ENCODE measurements at regions not wholly inside any gene's neighbourhood (a gene's known extent, or its start where the extent isn't known, plus 50 kb on each side); places are given as distances from the start of the nearest gene placed in this dataset.
"Not testable (repeated sequence)": the region's sequence is repeated elsewhere in the genome, so short reads cannot be mapped to it uniquely, and the experiment has no call there.

DNA sequence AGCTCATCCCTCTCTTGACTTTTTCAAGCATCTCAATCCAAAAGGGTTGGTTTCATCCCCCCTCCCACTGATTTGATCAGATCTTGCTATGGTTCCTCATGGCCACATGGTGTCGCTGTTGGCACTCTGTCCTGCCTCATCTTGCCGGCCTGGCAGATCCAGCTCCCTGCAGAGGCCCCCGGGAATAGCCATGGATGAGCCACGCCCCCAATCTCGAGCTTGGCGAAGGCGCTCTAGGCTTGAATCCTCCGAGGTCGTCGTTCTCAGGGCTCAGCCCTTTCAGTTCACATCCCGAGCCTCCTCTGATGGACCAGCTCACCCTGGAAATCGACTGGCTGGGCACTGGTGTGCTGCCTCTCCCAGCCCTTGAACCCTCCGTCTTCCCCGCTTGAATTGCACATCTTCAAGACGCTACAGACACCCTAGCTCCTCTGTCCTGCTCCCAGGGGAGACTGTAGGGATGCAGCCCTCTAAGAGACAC, 628.7 kb downstream of the TYW1 start:
- no peak overlapping the region for H3K27ac ChIP-seq (ENCODE audit: low read depth, low read length)
- no peaks in the 10 kb centered on the region for H3K36me3 ChIP-seq (ENCODE audit: control insufficient read depth in 1 of 2, insufficient read depth in 2 of 2, low read length in 2 of 2)
- H3K9me3 ChIP-seq (ENCODE audit: control insufficient read depth in 1 of 2, low read length in 2 of 2) = no peaks in the 10 kb centered on the region
- H3K4me3 ChIP-seq (ENCODE audit: low read depth in 1 of 2, low read length in 2 of 2) = no peak overlapping the region
- no peaks in the 10 kb centered on the region for H3K27me3 ChIP-seq (ENCODE audit: control insufficient read depth in 1 of 2, insufficient read depth in 2 of 2, low read length in 2 of 2)
- no peaks in the 10 kb centered on the region for H3K4me1 ChIP-seq (ENCODE audit: control insufficient read depth in 1 of 2, insufficient read depth in 2 of 2, low read length in 2 of 2)
- no peak overlapping the region for H3K9ac ChIP-seq (ENCODE audit: low read depth in 1 of 2, low read length in 2 of 2)

DNA sequence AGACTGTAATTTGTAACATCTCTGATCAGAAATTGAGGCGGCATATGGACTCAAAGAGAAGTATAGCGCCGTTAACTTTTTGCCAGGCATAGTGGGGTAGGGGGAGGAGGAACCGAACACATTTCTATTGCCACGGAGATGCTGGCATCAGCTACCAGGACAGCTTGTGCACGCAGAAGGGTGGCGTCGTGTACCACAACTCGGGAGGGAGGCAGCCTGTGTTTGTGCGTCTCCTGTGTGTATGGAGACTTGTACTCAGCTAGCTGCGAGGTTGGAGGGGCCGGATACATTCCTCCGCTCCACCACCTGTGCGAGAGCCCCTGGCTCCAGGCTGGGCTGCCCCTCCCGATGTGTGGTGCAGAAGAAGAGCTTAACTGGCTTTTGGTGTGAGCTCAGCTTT, 634.8 kb downstream of the TYW1 start:
- no peak overlapping the region for H3K27ac ChIP-seq (ENCODE audit: low read depth, low read length)
- no peaks in the 10 kb centered on the region for H3K9me3 ChIP-seq (ENCODE audit: control insufficient read depth in 1 of 2, low read length in 2 of 2)
- no peaks in the 10 kb centered on the region for H3K4me1 ChIP-seq (ENCODE audit: control insufficient read depth in 1 of 2, insufficient read depth in 2 of 2, low read length in 2 of 2)
- no peaks in the 10 kb centered on the region for H3K27me3 ChIP-seq (ENCODE audit: control insufficient read depth in 1 of 2, insufficient read depth in 2 of 2, low read length in 2 of 2)
- no peak overlapping the region for H3K4me3 ChIP-seq (ENCODE audit: low read depth in 1 of 2, low read length in 2 of 2)
- no peak overlapping the region for H3K9ac ChIP-seq (ENCODE audit: low read depth in 1 of 2, low read length in 2 of 2)
- H3K36me3 ChIP-seq (ENCODE audit: control insufficient read depth in 1 of 2, insufficient read depth in 2 of 2, low read length in 2 of 2) = no peaks in the 10 kb centered on the region

DNA sequence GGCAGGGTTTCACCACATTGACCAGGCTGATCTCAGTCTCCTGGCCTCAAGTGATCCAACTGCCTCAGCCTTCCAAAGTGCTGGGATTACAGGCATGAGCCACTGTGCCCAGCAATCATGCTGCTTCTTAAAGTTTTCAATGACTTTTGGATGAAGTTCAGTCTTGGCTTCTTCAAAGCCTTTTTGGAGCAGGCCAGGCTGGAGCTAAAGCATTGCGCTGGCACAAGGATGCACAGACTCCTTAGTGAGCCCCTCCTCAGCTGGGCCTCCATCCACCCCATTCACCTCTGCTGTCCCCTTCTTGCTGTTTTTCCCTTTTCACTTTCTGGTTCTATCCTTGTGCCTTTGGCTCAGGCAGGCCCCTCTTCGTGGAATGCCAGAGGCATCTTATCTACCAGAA, 638.6 kb downstream of the TYW1 start:
- H3K27ac ChIP-seq (ENCODE audit: low read depth, low read length) = no peak overlapping the region
- H3K9me3 ChIP-seq (ENCODE audit: control insufficient read depth in 1 of 2, low read length in 2 of 2) = no peaks in the 10 kb centered on the region
- H3K27me3 ChIP-seq (ENCODE audit: control insufficient read depth in 1 of 2, insufficient read depth in 2 of 2, low read length in 2 of 2) = no peaks in the 10 kb centered on the region
- no peaks in the 10 kb centered on the region for H3K4me1 ChIP-seq (ENCODE audit: control insufficient read depth in 1 of 2, insufficient read depth in 2 of 2, low read length in 2 of 2)
- H3K9ac ChIP-seq (ENCODE audit: low read depth in 1 of 2, low read length in 2 of 2) = no peak overlapping the region
- H3K36me3 ChIP-seq (ENCODE audit: control insufficient read depth in 1 of 2, insufficient read depth in 2 of 2, low read length in 2 of 2) = no peaks in the 10 kb centered on the region
- no peak overlapping the region for H3K4me3 ChIP-seq (ENCODE audit: low read depth in 1 of 2, low read length in 2 of 2)

DNA sequence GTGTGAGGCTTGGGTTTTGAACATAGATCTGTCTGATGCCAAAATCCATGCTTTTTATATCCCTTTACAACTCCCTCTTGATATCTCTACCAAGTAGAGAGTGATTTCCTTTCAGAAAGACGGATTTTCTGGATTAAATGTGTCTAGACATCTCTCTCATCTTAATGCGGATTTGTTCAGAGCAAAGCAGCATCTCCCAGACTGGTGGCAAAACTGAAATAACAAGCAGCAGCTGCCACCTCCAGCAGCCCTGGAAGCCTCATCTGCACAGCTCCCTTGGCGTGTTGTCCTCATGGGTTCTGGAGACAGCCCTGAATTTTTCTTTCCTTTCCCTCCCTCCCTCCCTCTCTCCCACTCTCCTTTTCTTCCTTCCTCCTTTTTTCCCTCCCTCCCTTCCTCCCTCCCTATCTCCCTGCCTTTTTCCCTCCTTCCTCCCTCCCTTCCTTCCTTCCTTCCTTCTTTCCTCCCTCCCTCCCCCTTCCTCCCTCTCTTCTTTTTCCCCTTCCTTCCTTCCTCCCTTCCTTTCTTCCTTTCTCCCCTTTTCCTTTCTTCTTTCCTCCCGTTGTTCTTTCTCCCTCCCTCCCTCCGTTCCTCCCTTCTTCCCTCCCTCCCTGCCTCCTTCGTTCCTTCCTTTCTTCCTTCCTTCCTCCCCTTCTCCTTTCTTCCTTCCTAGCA, 639.9 kb downstream of the TYW1 start:
- no peak overlapping the region for H3K27ac ChIP-seq (ENCODE audit: low read depth, low read length)
- no peaks in the 10 kb centered on the region for H3K27me3 ChIP-seq (ENCODE audit: control insufficient read depth in 1 of 2, insufficient read depth in 2 of 2, low read length in 2 of 2)
- no peaks in the 10 kb centered on the region for H3K9me3 ChIP-seq (ENCODE audit: control insufficient read depth in 1 of 2, low read length in 2 of 2)
- H3K4me3 ChIP-seq (ENCODE audit: low read depth in 1 of 2, low read length in 2 of 2) = no peak overlapping the region
- H3K9ac ChIP-seq (ENCODE audit: low read depth in 1 of 2, low read length in 2 of 2) = no peak overlapping the region
- H3K36me3 ChIP-seq (ENCODE audit: control insufficient read depth in 1 of 2, insufficient read depth in 2 of 2, low read length in 2 of 2) = no peaks in the 10 kb centered on the region
- H3K4me1 ChIP-seq (ENCODE audit: control insufficient read depth in 1 of 2, insufficient read depth in 2 of 2, low read length in 2 of 2) = no peaks in the 10 kb centered on the region

DNA sequence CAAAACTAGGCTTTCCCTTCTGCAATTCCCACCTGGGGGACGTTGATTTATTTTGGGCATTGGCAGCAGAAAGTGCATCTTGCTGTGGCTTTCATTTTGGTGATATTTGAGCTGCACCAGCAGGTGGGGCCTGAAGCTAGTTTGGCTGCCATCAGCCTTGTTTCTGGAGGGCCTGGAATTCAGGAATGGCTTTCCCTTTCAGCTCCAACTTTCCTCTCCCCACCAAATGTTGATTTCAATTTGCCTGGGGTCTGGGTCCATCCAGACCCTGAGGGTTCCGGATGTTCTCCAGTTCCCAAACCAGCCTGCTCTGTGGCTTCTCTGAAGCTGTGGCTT, 640.4 kb downstream of the TYW1 start:
- H3K9me3 ChIP-seq (ENCODE audit: control insufficient read depth in 1 of 2, low read length in 2 of 2) = no peaks in the 10 kb centered on the region
- no peaks in the 10 kb centered on the region for H3K27me3 ChIP-seq (ENCODE audit: control insufficient read depth in 1 of 2, insufficient read depth in 2 of 2, low read length in 2 of 2)
- no peak overlapping the region for H3K27ac ChIP-seq (ENCODE audit: low read depth, low read length)
- H3K4me3 ChIP-seq (ENCODE audit: low read depth in 1 of 2, low read length in 2 of 2) = no peak overlapping the region
- H3K9ac ChIP-seq (ENCODE audit: low read depth in 1 of 2, low read length in 2 of 2) = no peak overlapping the region
- no peaks in the 10 kb centered on the region for H3K4me1 ChIP-seq (ENCODE audit: control insufficient read depth in 1 of 2, insufficient read depth in 2 of 2, low read length in 2 of 2)
- H3K36me3 ChIP-seq (ENCODE audit: control insufficient read depth in 1 of 2, insufficient read depth in 2 of 2, low read length in 2 of 2) = no peaks in the 10 kb centered on the region

DNA sequence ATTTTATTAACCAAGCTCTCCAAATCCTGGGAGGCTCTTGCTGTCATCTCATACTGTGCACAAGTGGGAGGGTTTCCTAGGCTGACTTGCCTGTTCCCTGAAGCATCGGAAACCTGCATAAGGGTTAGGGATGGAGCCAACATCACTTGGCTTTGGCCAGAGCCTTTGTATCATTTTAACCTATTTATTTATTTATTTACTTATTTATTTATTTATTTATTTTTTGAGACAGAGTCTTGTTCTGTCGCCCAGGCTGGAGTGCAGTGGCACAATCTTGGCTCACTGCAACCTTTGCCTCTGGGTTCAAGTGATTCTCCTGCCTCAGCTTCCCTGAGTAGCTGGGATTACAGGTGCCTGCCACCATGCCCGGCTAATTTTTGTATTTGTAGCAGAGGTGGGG, 645.9 kb downstream of the TYW1 start:
- H3K27me3 ChIP-seq (ENCODE audit: control insufficient read depth in 1 of 2, insufficient read depth in 2 of 2, low read length in 2 of 2); H3K9ac ChIP-seq (ENCODE audit: low read depth in 1 of 2, low read length in 2 of 2); H3K9me3 ChIP-seq (ENCODE audit: control insufficient read depth in 1 of 2, low read length in 2 of 2); H3K36me3 ChIP-seq (ENCODE audit: control insufficient read depth in 1 of 2, insufficient read depth in 2 of 2, low read length in 2 of 2); H3K4me1 ChIP-seq (ENCODE audit: control insufficient read depth in 1 of 2, insufficient read depth in 2 of 2, low read length in 2 of 2); H3K27ac ChIP-seq (ENCODE audit: low read depth, low read length); H3K4me3 ChIP-seq (ENCODE audit: low read depth in 1 of 2, low read length in 2 of 2): not testable (repeated sequence)

DNA sequence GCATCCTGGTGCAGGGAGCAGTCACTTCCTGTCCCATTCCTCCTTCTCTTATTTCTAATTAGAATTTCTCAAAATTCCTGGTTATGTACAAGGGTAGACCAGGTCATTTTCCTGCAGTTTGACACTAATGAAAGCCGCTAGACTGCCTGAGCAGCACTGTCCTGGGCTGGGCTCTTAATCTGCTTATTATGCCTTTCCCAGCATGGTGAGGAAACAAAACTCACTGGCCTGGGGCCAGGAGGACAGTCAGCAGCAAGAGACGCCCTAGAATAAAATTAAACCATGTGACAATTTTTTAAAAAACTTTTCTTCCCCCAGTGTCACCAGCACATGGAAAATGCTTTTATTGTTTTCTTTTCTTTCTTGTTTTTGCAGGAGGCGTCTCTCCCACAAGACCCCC, 647.5 kb downstream of the TYW1 start:
- H3K4me3 ChIP-seq (ENCODE audit: low read depth in 1 of 2, low read length in 2 of 2) = no peak overlapping the region
- H3K4me1 ChIP-seq (ENCODE audit: control insufficient read depth in 1 of 2, insufficient read depth in 2 of 2, low read length in 2 of 2) = no peaks in the 10 kb centered on the region
- no peaks in the 10 kb centered on the region for H3K9me3 ChIP-seq (ENCODE audit: control insufficient read depth in 1 of 2, low read length in 2 of 2)
- no peak overlapping the region for H3K9ac ChIP-seq (ENCODE audit: low read depth in 1 of 2, low read length in 2 of 2)
- no peaks in the 10 kb centered on the region for H3K27me3 ChIP-seq (ENCODE audit: control insufficient read depth in 1 of 2, insufficient read depth in 2 of 2, low read length in 2 of 2)
- H3K27ac ChIP-seq (ENCODE audit: low read depth, low read length) = no peak overlapping the region
- H3K36me3 ChIP-seq (ENCODE audit: control insufficient read depth in 1 of 2, insufficient read depth in 2 of 2, low read length in 2 of 2) = no peaks in the 10 kb centered on the region

DNA sequence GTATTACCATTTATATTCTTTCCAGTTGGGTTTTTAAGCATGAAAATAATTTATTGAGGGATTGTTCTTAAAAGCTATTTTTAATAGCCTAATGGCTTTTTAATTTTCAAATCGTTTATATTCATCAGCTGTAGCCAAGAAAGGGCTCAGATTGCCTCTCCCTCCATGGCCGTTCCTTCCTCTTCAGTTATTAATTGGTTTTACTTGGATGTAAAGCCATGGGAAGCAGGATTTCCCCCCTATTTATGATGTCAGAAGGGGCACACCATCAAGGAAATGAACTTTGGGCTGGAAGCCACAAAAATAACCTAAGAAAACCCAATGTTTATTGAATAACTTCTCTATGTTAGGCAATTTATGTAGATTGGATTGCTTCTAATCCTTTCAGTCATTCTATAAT, 656.3 kb downstream of the TYW1 start:
- peaks cover 0 to 2% of the 10 kb centered on the region in 2 donors for H3K9me3 ChIP-seq (ENCODE audit: control insufficient read depth in 1 of 2, low read length in 2 of 2)
- no peaks in the 10 kb centered on the region for H3K27me3 ChIP-seq (ENCODE audit: control insufficient read depth in 1 of 2, insufficient read depth in 2 of 2, low read length in 2 of 2)
- no peak overlapping the region for H3K27ac ChIP-seq (ENCODE audit: low read depth, low read length)
- H3K36me3 ChIP-seq (ENCODE audit: control insufficient read depth in 1 of 2, insufficient read depth in 2 of 2, low read length in 2 of 2) = no peaks in the 10 kb centered on the region
- no peaks in the 10 kb centered on the region for H3K4me1 ChIP-seq (ENCODE audit: control insufficient read depth in 1 of 2, insufficient read depth in 2 of 2, low read length in 2 of 2)
- H3K4me3 ChIP-seq (ENCODE audit: low read depth in 1 of 2, low read length in 2 of 2) = no peak overlapping the region
- no peak overlapping the region for H3K9ac ChIP-seq (ENCODE audit: low read depth in 1 of 2, low read length in 2 of 2)

DNA sequence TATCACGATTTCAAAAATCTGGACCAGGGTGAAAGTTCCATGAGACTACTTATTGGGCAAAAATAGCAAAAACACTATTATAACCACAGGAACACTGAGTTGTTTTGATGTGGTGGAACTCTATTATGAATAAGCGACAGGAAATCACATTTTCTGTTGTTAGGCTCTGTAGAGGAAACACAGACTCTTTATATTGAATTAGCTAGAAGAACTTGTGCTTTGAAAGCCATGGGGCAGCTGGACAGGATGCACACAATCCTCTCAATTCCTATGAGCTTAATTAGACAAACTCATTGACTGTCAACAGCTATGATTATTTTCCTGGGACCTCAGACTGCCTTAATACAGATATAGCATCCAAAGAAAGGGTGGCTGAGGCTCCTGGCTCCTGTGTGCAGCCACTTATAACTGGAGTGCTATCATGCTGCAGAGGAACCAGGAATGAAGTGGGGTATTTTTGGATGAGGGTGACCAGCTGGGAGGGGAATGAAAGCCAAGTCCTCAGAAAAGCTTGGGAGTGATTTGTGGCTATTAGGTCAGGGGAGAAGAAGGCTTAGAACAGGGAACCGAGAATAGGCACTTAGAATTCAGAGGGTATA, 657.3 kb downstream of the TYW1 start:
- no peaks in the 10 kb centered on the region for H3K36me3 ChIP-seq (ENCODE audit: control insufficient read depth in 1 of 2, insufficient read depth in 2 of 2, low read length in 2 of 2)
- H3K27me3 ChIP-seq (ENCODE audit: control insufficient read depth in 1 of 2, insufficient read depth in 2 of 2, low read length in 2 of 2) = no peaks in the 10 kb centered on the region
- H3K4me3 ChIP-seq (ENCODE audit: low read depth in 1 of 2, low read length in 2 of 2) = no peak overlapping the region
- H3K27ac ChIP-seq (ENCODE audit: low read depth, low read length) = no peak overlapping the region
- no peaks in the 10 kb centered on the region for H3K4me1 ChIP-seq (ENCODE audit: control insufficient read depth in 1 of 2, insufficient read depth in 2 of 2, low read length in 2 of 2)
- no peak overlapping the region for H3K9ac ChIP-seq (ENCODE audit: low read depth in 1 of 2, low read length in 2 of 2)
- H3K9me3 ChIP-seq (ENCODE audit: control insufficient read depth in 1 of 2, low read length in 2 of 2) = peaks cover 0 to 2% of the 10 kb centered on the region in 2 donors

DNA sequence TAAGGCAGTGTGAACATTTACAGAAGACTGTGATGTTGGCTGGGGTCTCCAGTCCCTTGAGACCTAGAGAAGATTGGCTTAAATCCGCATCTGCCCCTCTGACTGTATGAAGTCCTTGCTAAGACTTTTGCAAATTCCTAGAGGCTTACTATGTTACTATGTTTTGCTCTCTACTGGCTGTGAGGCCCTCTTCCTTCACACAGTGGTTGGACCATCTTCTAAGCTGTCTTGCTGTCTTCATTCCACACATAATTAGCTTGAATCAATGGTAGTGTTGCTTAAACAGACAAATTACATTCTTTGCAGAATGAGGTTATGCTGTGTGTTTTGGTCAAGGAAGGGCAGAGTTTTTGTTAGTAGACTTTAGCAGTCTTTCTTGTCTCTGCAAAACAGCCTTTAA, 658.0 kb downstream of the TYW1 start:
- no peak overlapping the region for H3K9ac ChIP-seq (ENCODE audit: low read depth in 1 of 2, low read length in 2 of 2)
- H3K9me3 ChIP-seq (ENCODE audit: control insufficient read depth in 1 of 2, low read length in 2 of 2) = peaks cover 0 to 2% of the 10 kb centered on the region in 2 donors
- H3K36me3 ChIP-seq (ENCODE audit: control insufficient read depth in 1 of 2, insufficient read depth in 2 of 2, low read length in 2 of 2) = no peaks in the 10 kb centered on the region
- no peaks in the 10 kb centered on the region for H3K27me3 ChIP-seq (ENCODE audit: control insufficient read depth in 1 of 2, insufficient read depth in 2 of 2, low read length in 2 of 2)
- H3K4me1 ChIP-seq (ENCODE audit: control insufficient read depth in 1 of 2, insufficient read depth in 2 of 2, low read length in 2 of 2) = no peaks in the 10 kb centered on the region
- no peak overlapping the region for H3K27ac ChIP-seq (ENCODE audit: low read depth, low read length)
- no peak overlapping the region for H3K4me3 ChIP-seq (ENCODE audit: low read depth in 1 of 2, low read length in 2 of 2)
